GM19025 (cell line): ENCODE measurements at regions not wholly inside any gene's neighbourhood (a gene's known extent, or its start where the extent isn't known, plus 50 kb on each side); places are given as distances from the start of the nearest gene placed in this dataset.

Experiments
- ATAC-seq: cut with Tn5 transposase; IDR thresholded peaks from one replicate; pipeline ENCODE4 v1.9.1; 2021; ENCODE audit warnings: mild to moderate bottlenecking, low read depth, moderate library complexity; ENCODE audit not compliant: unreplicated experiment

DNA sequence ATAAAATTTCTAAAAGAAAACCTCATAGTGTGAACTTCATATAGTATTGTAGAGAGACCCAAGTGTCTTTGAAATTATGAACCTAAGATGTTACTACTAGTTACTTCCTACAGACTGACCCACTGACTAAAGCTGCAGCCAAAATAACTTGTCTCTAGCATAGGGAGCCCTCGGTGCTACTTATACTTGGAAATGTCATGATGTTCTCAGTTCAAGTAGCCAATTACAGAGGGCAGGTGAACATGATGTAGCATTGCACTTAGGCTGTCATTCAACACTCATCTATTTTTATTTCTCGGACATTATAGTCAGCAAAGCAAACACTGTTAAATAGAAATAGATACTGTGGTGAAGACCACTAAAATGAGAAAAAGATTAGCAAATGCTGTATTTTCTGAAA, 165.6 kb downstream of the AREG start:
- no peak for ATAC-seq

- no peak for ATAC-seq
Observed at GRCh38 chr4:74612837-74613236, 167.9 kb downstream of the AREG start.

GRCh38 chr4:74613266-74613665, 168.3 kb downstream of the AREG start:
- no peak for ATAC-seq

GRCh38 chr4:74615411-74615810, 170.5 kb downstream of the AREG start:
- ATAC-seq, result no peak

DNA sequence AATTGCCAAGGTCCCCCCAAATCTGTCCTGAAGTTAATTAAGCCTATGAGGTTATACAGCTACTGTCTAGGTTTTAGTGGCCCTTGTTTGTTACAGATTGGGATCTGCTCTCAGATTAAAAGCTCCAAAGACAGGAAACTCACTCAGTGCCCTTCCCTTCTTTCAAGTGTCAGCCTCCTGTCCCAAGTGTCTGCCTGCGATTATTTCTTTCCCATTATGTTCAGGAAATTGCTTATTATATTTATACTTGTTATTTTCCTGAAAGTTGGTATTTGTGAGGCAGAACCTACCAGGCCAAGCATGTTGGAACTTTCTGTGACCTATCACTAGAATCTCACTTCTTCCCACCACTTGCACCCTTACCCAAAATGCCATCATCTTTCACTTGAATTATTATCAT, 173.2 kb downstream of the AREG start:
- ATAC-seq, result no peak

DNA sequence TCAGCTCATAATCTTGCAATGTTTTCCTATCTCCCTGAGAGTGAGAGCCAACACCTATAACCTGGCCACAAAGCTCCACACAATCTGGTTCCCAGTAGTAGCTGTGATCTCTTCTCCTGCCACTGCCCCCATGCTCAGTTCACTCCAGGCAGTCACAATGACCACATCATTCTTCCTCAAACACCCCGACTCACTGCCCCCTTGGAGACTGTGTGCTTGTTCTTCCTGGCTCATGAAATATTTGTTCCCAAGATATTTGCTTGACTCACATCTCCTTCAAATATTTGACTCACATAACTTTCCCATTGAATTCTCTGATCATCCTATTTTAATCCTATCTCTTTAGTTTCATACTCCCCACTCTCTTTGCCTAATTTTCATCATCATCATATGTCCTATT, 173.7 kb downstream of the AREG start:
- ATAC-seq, result no peak

- ATAC-seq, result no peak
Observed at GRCh38 chr4:74619931-74620702, 174.2 kb downstream of the BTC start.

GRCh38 chr4:74621616-74622015, 172.7 kb downstream of the BTC start:
- no peak for ATAC-seq

DNA sequence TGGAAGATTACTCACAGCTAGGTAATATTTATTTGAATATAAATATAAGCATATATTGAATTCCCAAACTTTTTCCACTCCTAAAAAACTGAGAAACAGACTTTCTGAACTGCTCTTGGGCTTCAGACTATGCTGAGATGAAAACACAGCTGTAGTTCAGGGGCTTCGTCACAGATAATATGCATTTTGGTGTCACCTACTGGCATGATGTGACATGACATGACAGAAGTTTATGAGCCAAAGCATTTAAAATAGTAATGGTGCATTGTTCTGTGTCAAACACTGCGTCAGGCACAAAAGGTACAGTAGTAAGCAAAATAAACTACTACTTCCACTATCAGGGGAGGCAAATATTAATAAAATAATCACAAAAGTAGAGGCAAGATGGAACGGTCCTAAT, 171.3 kb downstream of the BTC start:
- ATAC-seq, result no peak

DNA sequence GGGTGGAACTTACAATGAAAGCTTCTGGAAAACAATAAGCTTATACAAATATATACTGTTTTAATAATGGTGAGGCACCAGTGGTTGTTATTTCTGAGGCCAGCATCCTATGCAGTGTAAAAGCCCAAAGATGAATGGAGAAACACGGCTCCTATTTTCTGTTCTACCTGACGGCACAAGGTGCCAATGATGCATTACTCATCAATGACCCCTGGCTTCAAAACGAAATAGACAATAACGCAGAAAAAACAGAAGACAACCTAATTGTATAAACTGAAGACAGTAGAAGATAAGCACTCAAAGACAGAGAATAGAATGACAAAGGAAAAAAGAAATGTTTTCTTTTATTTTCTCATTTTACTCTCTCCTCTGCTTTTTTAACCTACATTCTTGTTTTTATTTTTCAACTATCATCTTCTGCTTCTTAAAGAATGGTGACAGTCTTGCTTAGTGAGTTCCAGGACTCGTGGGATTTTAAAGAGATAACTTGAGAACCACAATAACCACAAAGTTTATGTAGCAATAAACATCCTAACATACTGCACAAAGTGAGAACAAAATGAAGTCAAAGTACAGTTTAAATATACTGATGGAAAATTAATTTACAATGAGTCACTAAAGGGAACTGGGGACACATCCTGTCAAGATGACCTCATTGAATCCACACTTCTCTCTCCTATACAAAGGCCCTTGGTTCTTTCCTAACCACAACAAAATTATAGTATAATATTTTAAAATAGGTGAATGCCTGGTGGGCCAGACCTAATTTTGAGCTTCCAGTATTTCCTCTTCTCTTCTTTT, 169.8 kb downstream of the BTC start:
- no peak for ATAC-seq

GRCh38 chr4:74625981-74626380, 168.3 kb downstream of the BTC start:
- ATAC-seq, result no peak

GRCh38 chr4:74627093-74627492, 167.2 kb downstream of the BTC start:
- no peak for ATAC-seq

DNA sequence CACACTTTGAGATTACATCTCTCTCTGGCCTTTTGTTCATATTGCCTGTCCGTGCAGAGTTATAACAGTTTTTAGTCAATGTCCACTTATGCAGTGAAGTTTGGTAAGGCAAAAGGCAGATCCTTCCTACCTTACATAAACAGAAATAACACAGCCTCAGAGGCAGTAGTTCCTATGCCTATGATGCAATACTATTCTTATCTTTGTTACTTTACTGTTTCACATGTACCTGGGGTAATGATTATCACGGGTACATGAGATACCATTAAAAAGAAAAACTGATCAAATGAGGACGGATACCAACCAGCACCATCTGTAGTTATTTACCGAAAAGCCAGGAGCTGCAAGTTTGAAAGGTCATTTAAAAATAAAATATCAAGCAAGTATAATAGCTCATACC, 166.8 kb downstream of the BTC start:
- no peak for ATAC-seq

GRCh38 chr4:74628852-74629620, 165.3 kb downstream of the BTC start:
- ATAC-seq, result no peak

DNA sequence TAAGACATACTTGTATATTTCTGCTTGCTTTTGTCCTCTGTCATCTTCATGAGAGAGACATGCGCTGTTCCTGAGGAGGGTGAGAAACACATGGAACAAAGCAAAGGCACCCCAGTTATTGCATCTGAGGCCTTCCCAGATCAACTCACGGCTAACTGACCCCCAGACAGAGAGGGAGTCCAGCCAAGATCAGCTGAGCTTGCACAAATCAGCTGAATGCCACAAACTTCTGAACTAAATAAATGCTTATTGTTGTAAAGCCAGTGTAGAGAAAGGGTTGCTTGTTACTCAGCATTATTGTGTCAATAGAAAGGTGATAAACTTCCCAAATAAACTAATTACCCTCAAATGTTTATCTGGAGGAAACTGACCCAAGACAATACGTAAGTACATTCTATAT, 163.8 kb downstream of the BTC start:
- no peak for ATAC-seq

- ATAC-seq, result no peak
Observed at GRCh38 chr4:74631338-74631737, 163.0 kb downstream of the BTC start.

GRCh38 chr4:74631988-74632387, 162.3 kb downstream of the BTC start:
- ATAC-seq, result no peak

DNA sequence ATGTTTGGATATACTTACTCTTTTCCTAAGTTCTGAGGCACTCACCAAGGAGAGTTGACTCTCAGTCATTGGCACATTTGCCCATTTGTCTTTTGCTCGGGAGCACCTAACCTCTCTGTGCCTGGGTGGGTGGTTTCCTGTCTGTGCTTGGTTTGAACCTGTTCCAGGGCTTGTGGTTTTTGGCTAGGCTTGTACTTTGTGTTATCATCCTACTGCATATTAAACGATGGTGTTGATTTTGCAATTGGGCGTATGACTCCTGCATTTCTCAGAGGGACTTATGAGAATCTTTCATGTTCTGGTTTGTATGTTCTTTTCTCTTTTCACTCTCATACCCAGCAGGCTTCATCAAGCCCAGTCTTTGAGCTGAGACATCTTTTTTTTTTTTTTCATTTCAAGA, 161.7 kb downstream of the BTC start:
- no peak for ATAC-seq

GRCh38 chr4:74635074-74635473, 159.2 kb downstream of the BTC start:
- ATAC-seq, result no peak

DNA sequence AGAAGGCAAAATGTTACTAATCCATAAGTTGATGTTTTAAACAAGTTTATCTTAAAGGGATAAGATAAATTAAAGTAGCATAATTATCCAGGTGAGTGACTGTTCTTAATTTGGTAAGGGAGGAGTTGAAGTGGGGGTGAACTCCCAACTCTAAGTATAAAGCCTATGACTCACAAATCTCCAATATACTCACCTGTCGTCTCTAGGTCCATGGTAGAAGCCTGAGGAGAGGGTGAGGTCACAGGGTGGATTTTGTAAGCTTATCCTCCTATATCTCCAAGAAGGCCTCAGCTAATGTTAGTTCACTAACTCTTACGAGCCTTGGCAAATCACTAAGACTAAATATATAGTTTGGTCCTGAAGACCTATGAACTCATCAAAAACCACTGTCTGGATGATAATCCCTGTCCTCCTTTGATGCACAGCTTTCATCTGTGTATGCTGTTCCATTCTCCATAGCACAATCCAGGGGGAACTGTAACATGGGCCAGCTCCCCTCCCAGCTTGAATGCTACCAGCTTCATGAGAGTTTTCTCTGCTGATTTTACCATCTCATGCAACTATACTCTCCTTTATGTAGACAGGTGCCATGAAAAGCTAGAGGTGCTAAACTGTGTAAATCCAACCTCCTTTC, 158.7 kb downstream of the BTC start:
- no peak for ATAC-seq

GRCh38 chr4:74638001-74638400, 156.3 kb downstream of the BTC start:
- ATAC-seq, result no peak
